Fibroblast of the aortic adventitia (primary cell): ENCODE measurements at regions not wholly inside any gene's neighbourhood (a gene's known extent, or its start where the extent isn't known, plus 50 kb on each side); places are given as distances from the start of the nearest gene placed in this dataset.

ENCODE experiments used
- DNase-seq: peaks from one replicate; pipeline ENCODE4 v3.0.0-alpha.2; 2010; ENCODE audit warnings: low read depth
- H3K4me3 ChIP-seq: 2 replicates; pipeline ENCODE4 v1.5.1; 2011; ENCODE audit warnings: low read depth, mild to moderate bottlenecking, control low read depth, low read length, moderate library complexity
- TF ChIP-seq, protein P1 (sequence below): IDR thresholded peaks from 2 replicates; pipeline ENCODE4 v1.5.1; 2011; ENCODE audit warnings: mild to moderate bottlenecking, low read length, control low read depth, inconsistent platforms; ENCODE audit not compliant: insufficient read depth

DNA sequence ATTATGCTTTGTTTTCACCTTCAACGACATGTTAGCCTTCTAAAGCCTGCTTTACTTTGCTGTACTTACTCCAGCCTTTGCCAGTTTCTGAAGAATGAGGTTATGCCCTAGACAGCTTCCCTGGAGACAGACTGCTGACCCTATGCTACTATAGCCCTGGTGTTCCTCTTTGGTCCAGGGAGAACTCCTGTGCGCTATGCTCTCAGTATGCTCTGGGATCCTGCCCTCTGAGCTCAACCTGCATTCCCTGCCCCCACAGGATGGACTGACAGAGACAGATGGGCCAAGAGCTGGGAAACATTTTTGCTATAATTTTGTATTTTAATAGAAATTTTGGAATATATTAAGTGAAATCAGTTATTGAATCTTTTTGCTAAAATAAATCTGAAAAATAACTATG, 425.9 kb downstream of the TMA16 start:
- no peak for DNase-seq
- TF ChIP-seq, protein P1, sequence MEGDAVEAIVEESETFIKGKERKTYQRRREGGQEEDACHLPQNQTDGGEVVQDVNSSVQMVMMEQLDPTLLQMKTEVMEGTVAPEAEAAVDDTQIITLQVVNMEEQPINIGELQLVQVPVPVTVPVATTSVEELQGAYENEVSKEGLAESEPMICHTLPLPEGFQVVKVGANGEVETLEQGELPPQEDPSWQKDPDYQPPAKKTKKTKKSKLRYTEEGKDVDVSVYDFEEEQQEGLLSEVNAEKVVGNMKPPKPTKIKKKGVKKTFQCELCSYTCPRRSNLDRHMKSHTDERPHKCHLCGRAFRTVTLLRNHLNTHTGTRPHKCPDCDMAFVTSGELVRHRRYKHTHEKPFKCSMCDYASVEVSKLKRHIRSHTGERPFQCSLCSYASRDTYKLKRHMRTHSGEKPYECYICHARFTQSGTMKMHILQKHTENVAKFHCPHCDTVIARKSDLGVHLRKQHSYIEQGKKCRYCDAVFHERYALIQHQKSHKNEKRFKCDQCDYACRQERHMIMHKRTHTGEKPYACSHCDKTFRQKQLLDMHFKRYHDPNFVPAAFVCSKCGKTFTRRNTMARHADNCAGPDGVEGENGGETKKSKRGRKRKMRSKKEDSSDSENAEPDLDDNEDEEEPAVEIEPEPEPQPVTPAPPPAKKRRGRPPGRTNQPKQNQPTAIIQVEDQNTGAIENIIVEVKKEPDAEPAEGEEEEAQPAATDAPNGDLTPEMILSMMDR, result no peak
- H3K4me3 ChIP-seq, result no peak overlapping the region

DNA sequence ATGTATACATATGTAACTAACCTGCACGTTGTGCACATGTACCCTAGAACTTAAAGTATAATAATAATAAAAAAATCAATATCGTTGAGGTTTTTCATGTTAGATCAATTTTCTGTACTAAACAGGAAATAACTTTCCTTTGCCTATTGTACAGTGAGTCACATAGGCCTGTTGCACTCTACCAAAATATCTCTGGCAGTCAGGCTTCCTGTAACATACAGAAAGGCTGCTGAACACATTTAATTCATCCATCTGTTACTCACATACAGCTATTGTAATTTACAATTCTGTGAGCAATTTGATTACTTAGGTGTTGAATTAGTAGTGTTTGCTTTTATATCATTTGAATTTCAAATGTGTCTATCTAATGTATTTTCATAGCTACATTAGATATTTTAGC, 427.8 kb downstream of the TMA16 start:
- no peak for DNase-seq
- TF ChIP-seq, protein P1, result no peak
- H3K4me3 ChIP-seq, result no peak overlapping the region

DNA sequence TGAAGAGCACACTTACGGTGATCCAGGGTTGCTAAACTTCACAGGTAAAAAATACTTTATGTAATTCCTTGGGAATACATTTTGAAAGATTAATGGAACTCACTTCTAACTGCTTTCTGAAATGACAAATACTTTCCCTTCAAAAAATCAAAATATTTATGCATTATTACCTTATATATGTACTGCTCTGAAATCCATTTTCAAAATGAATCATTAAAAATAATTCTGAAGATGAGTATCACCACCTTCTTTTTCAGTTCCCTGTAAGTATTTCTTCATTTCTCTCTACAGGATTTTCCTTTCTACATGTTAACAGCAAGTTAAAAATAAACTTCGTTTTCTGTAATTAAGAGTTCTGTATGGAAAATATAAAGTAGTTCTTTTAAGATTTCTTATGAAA, 428.6 kb downstream of the TMA16 start:
- no peak for DNase-seq
- no peak overlapping the region for H3K4me3 ChIP-seq
- TF ChIP-seq, protein P1, result no peak

DNA sequence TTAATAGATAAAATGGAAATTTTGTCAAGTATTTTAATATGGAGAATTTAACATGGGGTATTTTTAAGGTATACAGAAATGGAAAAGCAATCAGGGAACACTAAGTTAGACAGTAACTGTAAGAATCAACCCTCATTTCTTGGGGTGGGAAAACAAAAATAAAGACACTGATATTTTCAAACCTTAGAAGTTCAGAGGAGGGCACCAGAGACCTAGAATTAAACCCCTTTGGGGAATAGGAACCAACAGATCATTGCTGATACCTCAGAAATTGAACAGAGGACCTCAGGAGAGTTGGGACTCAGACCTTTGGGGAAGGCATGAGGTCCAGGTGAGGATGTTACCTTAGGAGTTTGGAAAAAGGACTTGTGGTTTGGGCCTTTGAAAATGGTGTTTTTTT, 435.6 kb downstream of the TMA16 start:
- no peak for DNase-seq
- no peak overlapping the region for H3K4me3 ChIP-seq
- TF ChIP-seq, protein P1, result no peak

DNA sequence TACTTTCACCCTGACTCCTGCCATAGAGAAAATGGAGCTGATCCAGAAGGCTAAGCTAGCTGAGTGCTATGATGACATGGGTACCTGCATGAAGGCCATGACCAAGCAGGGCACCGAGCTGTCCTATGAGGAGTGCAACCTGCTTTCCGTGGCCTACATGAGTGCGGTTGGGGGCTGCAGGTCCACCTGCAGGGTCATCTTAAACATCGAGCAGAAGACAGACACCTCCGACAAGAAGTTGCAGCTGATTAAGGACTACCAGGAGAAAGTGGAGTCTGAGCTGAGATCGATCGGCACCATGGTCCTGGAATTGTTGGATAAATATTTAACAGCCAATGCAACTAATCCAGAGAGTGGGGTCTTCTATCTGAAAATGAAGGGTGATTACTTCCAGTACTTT, 438.0 kb downstream of the TMA16 start:
- no peak overlapping the region for H3K4me3 ChIP-seq
- TF ChIP-seq, protein P1, result no peak
- no peak for DNase-seq

DNA sequence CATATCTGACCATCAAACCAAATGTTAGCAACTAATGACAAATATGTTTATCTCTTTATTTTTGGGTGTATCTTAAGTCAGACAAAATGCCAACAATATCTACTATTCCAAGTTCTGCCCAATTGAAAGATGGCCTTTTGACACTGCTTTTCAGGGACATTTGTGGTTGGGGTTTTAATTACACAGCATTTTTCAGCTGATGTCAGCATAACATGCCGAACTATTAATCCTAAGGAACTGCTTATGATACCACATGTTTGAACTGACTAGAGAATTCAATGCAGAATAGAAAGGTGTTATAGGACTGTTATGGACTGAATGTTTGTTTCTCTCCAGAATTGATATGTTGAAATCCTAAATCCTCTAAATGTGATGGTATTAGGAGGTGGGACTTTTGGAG, 445.1 kb downstream of the TMA16 start:
- TF ChIP-seq, protein P1, result no peak
- no peak overlapping the region for H3K4me3 ChIP-seq
- DNase-seq, result no peak

DNA sequence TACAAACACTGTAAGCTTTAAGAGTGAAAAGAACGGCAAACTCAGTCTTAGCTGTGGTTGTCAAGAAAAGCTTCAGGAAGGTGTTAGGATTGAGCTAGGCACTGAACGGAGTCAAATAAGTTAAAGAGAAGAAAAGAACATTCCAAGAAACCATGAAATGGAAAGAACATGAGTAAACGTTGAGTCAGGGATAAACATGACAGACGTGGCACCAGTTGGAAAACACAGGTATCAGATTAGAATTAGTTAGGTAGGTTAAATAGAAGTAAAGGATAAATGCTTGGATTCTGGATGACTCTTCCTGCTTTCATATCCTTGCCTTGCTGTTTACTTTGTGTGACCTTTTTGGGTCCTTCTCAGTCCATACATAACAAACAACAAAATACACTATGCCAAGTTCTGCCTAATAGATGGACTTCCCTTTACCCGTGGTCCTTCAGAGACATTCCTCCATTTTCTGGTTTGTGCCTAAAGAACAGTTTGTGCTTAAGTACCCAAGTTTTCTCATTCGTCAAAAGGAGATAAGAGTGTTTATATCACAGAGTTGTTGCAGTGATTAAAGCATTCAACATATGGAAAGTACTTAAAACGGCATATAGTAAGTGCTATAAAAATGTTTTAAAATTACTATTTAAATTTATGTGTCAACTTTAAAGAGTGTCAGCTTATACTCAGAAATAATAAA, 446.9 kb downstream of the TMA16 start:
- TF ChIP-seq, protein P1, result no peak
- no peak for DNase-seq
- no peak overlapping the region for H3K4me3 ChIP-seq
